HG02870 (cell line): ENCODE measurements at regions not wholly inside any gene's neighbourhood (a gene's known extent, or its start where the extent isn't known, plus 50 kb on each side); places are given as distances from the start of the nearest gene placed in this dataset.

Experiments
- ATAC-seq: cut with Tn5 transposase; IDR thresholded peaks from one replicate; pipeline ENCODE4 v1.9.1; 2021; ENCODE audit warnings: mild to moderate bottlenecking, moderate library complexity; ENCODE audit not compliant: unreplicated experiment

GRCh38 chr11:109249597-109249996 is 172.4 kb upstream of the C11orf87 start:
- no peak for ATAC-seq

GRCh38 chr11:109251230-109251629 is 170.8 kb upstream of the C11orf87 start:
- ATAC-seq, result no peak

GRCh38 chr11:109264128-109264527 is 157.9 kb upstream of the C11orf87 start:
- ATAC-seq, result no peak

- ATAC-seq, result no peak
These were observed 154.5 kb upstream of the C11orf87 start for GRCh38 chr11:109267293-109268095.

GRCh38 chr11:109275931-109276330 is 146.1 kb upstream of the C11orf87 start:
- ATAC-seq, result no peak

- no peak for ATAC-seq
These were observed 136.5 kb upstream of the C11orf87 start for GRCh38 chr11:109285465-109285864.

GRCh38 chr11:109291553-109291952 is 130.4 kb upstream of the C11orf87 start:
- no peak for ATAC-seq

- ATAC-seq, result no peak
These were observed 123.1 kb upstream of the C11orf87 start for GRCh38 chr11:109298865-109299264.

GRCh38 chr11:109300211-109300610 is 121.8 kb upstream of the C11orf87 start:
- ATAC-seq, result no peak

- ATAC-seq, result no peak
These were observed 119.2 kb upstream of the C11orf87 start for GRCh38 chr11:109302591-109303334.

- no peak for ATAC-seq
These were observed 118.6 kb upstream of the C11orf87 start for GRCh38 chr11:109303342-109303741.

- ATAC-seq, result no peak
These were observed 117.8 kb upstream of the C11orf87 start for GRCh38 chr11:109304159-109304558.

GRCh38 chr11:109305009-109305408 is 117.0 kb upstream of the C11orf87 start:
- ATAC-seq, result no peak

- ATAC-seq, result no peak
These were observed 115.7 kb upstream of the C11orf87 start for GRCh38 chr11:109306322-109306721.

GRCh38 chr11:109307366-109307765 is 114.6 kb upstream of the C11orf87 start:
- ATAC-seq, result no peak

GRCh38 chr11:109308551-109308950 is 113.4 kb upstream of the C11orf87 start:
- ATAC-seq, result no peak

GRCh38 chr11:109309153-109309552 is 112.8 kb upstream of the C11orf87 start:
- no peak for ATAC-seq

- ATAC-seq, result no peak
These were observed 104.3 kb upstream of the C11orf87 start for GRCh38 chr11:109317726-109318125.

- no peak for ATAC-seq
These were observed 101.4 kb upstream of the C11orf87 start for GRCh38 chr11:109320595-109320994.

- no peak for ATAC-seq
These were observed 95.2 kb upstream of the C11orf87 start for GRCh38 chr11:109326781-109327180.

- ATAC-seq, result no peak
These were observed 92.3 kb upstream of the C11orf87 start for GRCh38 chr11:109329716-109330115.

- no peak for ATAC-seq
These were observed 83.9 kb upstream of the C11orf87 start for GRCh38 chr11:109338131-109338530.
